WTC11 (cell line): ENCODE measurements at regions not wholly inside any gene's neighbourhood (a gene's known extent, or its start where the extent isn't known, plus 50 kb on each side); places are given as distances from the start of the nearest gene placed in this dataset.

Experiments used
- ATAC-seq: fragments of 200-7000 bp; cut with Tn5 transposase; 2 replicates; pipeline ENCODE4 v1.10.0; 2021; ENCODE audit warnings: mild to moderate bottlenecking, moderate library complexity
- CTCF ChIA-PET: fragments of 300-600 bp; sonication (Branson Sonifier 250); formaldehyde crosslinking; loops from one replicate; lab custom pipeline; 2021; ENCODE audit warnings: antibody characterized with exemption; lab: Charles Lee
- POLR2A ChIA-PET: fragments of 350-600 bp; sonication (Branson Sonifier 250); formaldehyde crosslinking; loops from one replicate; lab custom pipeline; 2021; ENCODE audit warnings: antibody characterized with exemption; lab: Charles Lee
- DNase-seq: peaks from one replicate; pipeline ENCODE4 v3.0.0; 2021; ENCODE audit warnings: low spot score
- H3K27ac Mint-ChIP-seq: 2 replicates; pipeline ENCODE4 v1.8.0; 2021; ENCODE audit warnings: mixed read lengths
- H3K27me3 Mint-ChIP-seq: 2 replicates; pipeline ENCODE4 v1.8.0; 2021; ENCODE audit warnings: low read depth, mild to moderate bottlenecking, moderate library complexity, mixed read lengths
- H3K36me3 Mint-ChIP-seq: 2 replicates; pipeline ENCODE4 v1.8.0; 2021; ENCODE audit warnings: mixed read lengths
- H3K4me1 Mint-ChIP-seq: 2 replicates; pipeline ENCODE4 v1.8.0; 2022; ENCODE audit warnings: mixed read lengths
- H3K4me3 Mint-ChIP-seq: 2 replicates; pipeline ENCODE4 v1.8.0; 2021; ENCODE audit warnings: mild to moderate bottlenecking, moderate library complexity, mixed read lengths
- H3K9me3 Mint-ChIP-seq: 2 replicates; pipeline ENCODE4 v1.8.0; 2021; ENCODE audit warnings: mixed read lengths
- CDX4 ChIP-seq: fragments of 250-450 bp; sonication (Bioruptor Pico); IDR thresholded peaks from 2 replicates; pipeline ENCODE4 v1.9.0; 2021; ENCODE audit warnings: moderate library complexity, mild to moderate bottlenecking, inconsistent platforms, borderline replicate concordance
- CREB1 ChIP-seq: sonication (generic); formaldehyde crosslinking; IDR thresholded peaks from 2 replicates; pipeline ENCODE4 v1.8.0; 2023; ENCODE audit warnings: mild to moderate bottlenecking, missing genetic modification reagents
- EMX1 ChIP-seq: fragments of 250-450 bp; sonication (Bioruptor Pico); IDR thresholded peaks from 2 replicates; pipeline ENCODE4 v1.8.0; 2021; ENCODE audit warnings: mild to moderate bottlenecking
- ESRRA ChIP-seq: sonication (generic); formaldehyde crosslinking; IDR thresholded peaks from 2 replicates; pipeline ENCODE4 v1.8.1; 2022; ENCODE audit warnings: mild to moderate bottlenecking, missing genetic modification reagents, borderline replicate concordance
- GABPB1 ChIP-seq: sonication (generic); formaldehyde crosslinking; IDR thresholded peaks from 2 replicates; pipeline ENCODE4 v1.8.1; 2023; ENCODE audit warnings: mild to moderate bottlenecking, missing genetic modification reagents
- GRHL2 ChIP-seq: fragments of 250-450 bp; sonication (Bioruptor Pico); IDR thresholded peaks from 2 replicates; pipeline ENCODE4 v1.8.0; 2022; ENCODE audit warnings: mild to moderate bottlenecking, moderate library complexity; ENCODE audit not compliant: insufficient replicate concordance, severe bottlenecking
- IRF1 ChIP-seq: sonication (generic); formaldehyde crosslinking; IDR thresholded peaks from 2 replicates; pipeline ENCODE4 v1.8.0; 2023; ENCODE audit warnings: missing genetic modification reagents
- IRF2 ChIP-seq: sonication (generic); formaldehyde crosslinking; IDR thresholded peaks from 2 replicates; pipeline ENCODE4 v1.8.0; 2022; ENCODE audit warnings: low read depth, missing genetic modification reagents, borderline replicate concordance
- NR3C1 ChIP-seq: sonication (generic); formaldehyde crosslinking; conservative IDR thresholded peaks from 2 replicates; pipeline ENCODE4 v1.8.1; 2023; ENCODE audit warnings: low read depth, mild to moderate bottlenecking, missing genetic modification reagents
- RELA ChIP-seq: sonication (generic); formaldehyde crosslinking; IDR thresholded peaks from 2 replicates; pipeline ENCODE4 v1.8.1; 2022; ENCODE audit warnings: missing genetic modification reagents, mild to moderate bottlenecking, borderline replicate concordance
- RORB ChIP-seq: fragments of 250-450 bp; sonication (Bioruptor Pico); IDR thresholded peaks from 2 replicates; pipeline ENCODE4 v1.9.0; 2021; ENCODE audit warnings: mild to moderate bottlenecking
- TP53 ChIP-seq: sonication (generic); formaldehyde crosslinking; IDR thresholded peaks from 2 replicates; pipeline ENCODE4 v1.8.1; 2023; ENCODE audit warnings: mild to moderate bottlenecking, missing genetic modification reagents
- USF1 ChIP-seq: sonication (generic); formaldehyde crosslinking; IDR thresholded peaks from 2 replicates; pipeline ENCODE4 v1.8.0; 2022; ENCODE audit warnings: mild to moderate bottlenecking, missing genetic modification reagents
- ZNF121 ChIP-seq: sonication (generic); formaldehyde crosslinking; IDR thresholded peaks from 2 replicates; pipeline ENCODE4 v1.8.0; 2023; ENCODE audit warnings: missing genetic modification reagents
- ZNF138 ChIP-seq: sonication (generic); formaldehyde crosslinking; conservative IDR thresholded peaks from 2 replicates; pipeline ENCODE4 v1.8.1; 2022; ENCODE audit warnings: mild to moderate bottlenecking, moderate library complexity, missing genetic modification reagents
- ZNF396 ChIP-seq: fragments of 250-450 bp; sonication (Bioruptor Pico); IDR thresholded peaks from 2 replicates; pipeline ENCODE4 v1.8.0; 2021; ENCODE audit warnings: mild to moderate bottlenecking, moderate library complexity, borderline replicate concordance
- TF ChIP-seq, protein P1 (sequence below): fragments of 250-450 bp; sonication (Bioruptor Pico); IDR thresholded peaks from 2 replicates; pipeline ENCODE4 v1.9.0; 2021; ENCODE audit warnings: mild to moderate bottlenecking, borderline replicate concordance
- TF ChIP-seq, protein P2 (sequence below): sonication (generic); formaldehyde crosslinking; IDR thresholded peaks from 2 replicates; pipeline ENCODE4 v1.8.1; 2023; ENCODE audit warnings: mild to moderate bottlenecking, missing genetic modification reagents, moderate library complexity
- TF ChIP-seq, protein P3 (sequence below): sonication (generic); formaldehyde crosslinking; IDR thresholded peaks from 2 replicates; pipeline ENCODE4 v1.8.0; 2023; ENCODE audit warnings: missing genetic modification reagents, mild to moderate bottlenecking, borderline replicate concordance
- TF ChIP-seq, protein P4 (sequence below): sonication (generic); formaldehyde crosslinking; conservative IDR thresholded peaks from 2 replicates; pipeline ENCODE4 v1.8.1; 2023; ENCODE audit warnings: mild to moderate bottlenecking, low read depth, missing genetic modification reagents, moderate library complexity

DNA sequence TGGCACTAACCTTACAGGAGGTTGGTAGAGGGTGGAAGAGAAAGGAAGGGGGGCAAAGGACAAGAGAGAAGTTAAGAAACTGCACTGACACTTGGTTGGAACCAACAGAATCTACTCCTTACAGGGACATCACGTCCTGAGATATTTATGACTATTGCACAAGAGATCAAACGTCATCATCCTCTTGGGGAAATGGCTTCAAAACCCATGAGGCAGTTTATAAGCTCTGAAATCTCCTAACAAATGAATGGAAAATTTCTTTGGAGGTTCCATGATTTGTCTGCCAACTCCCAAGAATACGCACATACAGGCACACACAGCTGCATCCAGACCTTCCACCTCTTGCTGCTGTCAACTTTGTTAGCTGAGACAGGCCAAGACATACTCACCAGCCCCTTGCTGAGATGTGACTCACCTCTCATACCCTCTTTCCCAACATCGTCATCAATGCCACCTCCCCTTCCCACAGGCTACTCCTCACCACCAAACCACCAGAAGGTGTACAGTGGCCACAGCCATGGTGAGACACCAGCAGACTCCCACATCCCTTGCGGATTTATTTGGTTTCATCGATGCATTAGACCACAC lies 135.5 kb downstream of the SETD4 start:
- no peak for TF ChIP-seq IRF2
- no peak for TF ChIP-seq CDX4 (CRISPR knock-in tag)
- TF ChIP-seq, protein P1, sequence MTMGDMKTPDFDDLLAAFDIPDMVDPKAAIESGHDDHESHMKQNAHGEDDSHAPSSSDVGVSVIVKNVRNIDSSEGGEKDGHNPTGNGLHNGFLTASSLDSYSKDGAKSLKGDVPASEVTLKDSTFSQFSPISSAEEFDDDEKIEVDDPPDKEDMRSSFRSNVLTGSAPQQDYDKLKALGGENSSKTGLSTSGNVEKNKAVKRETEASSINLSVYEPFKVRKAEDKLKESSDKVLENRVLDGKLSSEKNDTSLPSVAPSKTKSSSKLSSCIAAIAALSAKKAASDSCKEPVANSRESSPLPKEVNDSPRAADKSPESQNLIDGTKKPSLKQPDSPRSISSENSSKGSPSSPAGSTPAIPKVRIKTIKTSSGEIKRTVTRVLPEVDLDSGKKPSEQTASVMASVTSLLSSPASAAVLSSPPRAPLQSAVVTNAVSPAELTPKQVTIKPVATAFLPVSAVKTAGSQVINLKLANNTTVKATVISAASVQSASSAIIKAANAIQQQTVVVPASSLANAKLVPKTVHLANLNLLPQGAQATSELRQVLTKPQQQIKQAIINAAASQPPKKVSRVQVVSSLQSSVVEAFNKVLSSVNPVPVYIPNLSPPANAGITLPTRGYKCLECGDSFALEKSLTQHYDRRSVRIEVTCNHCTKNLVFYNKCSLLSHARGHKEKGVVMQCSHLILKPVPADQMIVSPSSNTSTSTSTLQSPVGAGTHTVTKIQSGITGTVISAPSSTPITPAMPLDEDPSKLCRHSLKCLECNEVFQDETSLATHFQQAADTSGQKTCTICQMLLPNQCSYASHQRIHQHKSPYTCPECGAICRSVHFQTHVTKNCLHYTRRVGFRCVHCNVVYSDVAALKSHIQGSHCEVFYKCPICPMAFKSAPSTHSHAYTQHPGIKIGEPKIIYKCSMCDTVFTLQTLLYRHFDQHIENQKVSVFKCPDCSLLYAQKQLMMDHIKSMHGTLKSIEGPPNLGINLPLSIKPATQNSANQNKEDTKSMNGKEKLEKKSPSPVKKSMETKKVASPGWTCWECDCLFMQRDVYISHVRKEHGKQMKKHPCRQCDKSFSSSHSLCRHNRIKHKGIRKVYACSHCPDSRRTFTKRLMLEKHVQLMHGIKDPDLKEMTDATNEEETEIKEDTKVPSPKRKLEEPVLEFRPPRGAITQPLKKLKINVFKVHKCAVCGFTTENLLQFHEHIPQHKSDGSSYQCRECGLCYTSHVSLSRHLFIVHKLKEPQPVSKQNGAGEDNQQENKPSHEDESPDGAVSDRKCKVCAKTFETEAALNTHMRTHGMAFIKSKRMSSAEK = no peak
- no peak for TF ChIP-seq IRF1
- TF ChIP-seq, protein P2, sequence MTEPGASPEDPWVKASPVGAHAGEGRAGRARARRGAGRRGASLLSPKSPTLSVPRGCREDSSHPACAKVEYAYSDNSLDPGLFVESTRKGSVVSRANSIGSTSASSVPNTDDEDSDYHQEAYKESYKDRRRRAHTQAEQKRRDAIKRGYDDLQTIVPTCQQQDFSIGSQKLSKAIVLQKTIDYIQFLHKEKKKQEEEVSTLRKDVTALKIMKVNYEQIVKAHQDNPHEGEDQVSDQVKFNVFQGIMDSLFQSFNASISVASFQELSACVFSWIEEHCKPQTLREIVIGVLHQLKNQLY = no peak
- TF ChIP-seq, protein P3, sequence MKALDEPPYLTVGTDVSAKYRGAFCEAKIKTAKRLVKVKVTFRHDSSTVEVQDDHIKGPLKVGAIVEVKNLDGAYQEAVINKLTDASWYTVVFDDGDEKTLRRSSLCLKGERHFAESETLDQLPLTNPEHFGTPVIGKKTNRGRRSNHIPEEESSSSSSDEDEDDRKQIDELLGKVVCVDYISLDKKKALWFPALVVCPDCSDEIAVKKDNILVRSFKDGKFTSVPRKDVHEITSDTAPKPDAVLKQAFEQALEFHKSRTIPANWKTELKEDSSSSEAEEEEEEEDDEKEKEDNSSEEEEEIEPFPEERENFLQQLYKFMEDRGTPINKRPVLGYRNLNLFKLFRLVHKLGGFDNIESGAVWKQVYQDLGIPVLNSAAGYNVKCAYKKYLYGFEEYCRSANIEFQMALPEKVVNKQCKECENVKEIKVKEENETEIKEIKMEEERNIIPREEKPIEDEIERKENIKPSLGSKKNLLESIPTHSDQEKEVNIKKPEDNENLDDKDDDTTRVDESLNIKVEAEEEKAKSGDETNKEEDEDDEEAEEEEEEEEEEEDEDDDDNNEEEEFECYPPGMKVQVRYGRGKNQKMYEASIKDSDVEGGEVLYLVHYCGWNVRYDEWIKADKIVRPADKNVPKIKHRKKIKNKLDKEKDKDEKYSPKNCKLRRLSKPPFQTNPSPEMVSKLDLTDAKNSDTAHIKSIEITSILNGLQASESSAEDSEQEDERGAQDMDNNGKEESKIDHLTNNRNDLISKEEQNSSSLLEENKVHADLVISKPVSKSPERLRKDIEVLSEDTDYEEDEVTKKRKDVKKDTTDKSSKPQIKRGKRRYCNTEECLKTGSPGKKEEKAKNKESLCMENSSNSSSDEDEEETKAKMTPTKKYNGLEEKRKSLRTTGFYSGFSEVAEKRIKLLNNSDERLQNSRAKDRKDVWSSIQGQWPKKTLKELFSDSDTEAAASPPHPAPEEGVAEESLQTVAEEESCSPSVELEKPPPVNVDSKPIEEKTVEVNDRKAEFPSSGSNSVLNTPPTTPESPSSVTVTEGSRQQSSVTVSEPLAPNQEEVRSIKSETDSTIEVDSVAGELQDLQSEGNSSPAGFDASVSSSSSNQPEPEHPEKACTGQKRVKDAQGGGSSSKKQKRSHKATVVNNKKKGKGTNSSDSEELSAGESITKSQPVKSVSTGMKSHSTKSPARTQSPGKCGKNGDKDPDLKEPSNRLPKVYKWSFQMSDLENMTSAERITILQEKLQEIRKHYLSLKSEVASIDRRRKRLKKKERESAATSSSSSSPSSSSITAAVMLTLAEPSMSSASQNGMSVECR (CRISPR knock-in tag) = no peak
- no peak for TF ChIP-seq CREB1
- no peak for TF ChIP-seq ZNF138 (CRISPR knock-in tag)
- no peak for TF ChIP-seq TP53 (CRISPR knock-in tag)
- no peak for TF ChIP-seq GABPB1
- TF ChIP-seq, protein P4, sequence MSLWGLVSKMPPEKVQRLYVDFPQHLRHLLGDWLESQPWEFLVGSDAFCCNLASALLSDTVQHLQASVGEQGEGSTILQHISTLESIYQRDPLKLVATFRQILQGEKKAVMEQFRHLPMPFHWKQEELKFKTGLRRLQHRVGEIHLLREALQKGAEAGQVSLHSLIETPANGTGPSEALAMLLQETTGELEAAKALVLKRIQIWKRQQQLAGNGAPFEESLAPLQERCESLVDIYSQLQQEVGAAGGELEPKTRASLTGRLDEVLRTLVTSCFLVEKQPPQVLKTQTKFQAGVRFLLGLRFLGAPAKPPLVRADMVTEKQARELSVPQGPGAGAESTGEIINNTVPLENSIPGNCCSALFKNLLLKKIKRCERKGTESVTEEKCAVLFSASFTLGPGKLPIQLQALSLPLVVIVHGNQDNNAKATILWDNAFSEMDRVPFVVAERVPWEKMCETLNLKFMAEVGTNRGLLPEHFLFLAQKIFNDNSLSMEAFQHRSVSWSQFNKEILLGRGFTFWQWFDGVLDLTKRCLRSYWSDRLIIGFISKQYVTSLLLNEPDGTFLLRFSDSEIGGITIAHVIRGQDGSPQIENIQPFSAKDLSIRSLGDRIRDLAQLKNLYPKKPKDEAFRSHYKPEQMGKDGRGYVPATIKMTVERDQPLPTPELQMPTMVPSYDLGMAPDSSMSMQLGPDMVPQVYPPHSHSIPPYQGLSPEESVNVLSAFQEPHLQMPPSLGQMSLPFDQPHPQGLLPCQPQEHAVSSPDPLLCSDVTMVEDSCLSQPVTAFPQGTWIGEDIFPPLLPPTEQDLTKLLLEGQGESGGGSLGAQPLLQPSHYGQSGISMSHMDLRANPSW (CRISPR knock-in tag) = no peak
- no peak for TF ChIP-seq RELA (CRISPR knock-in tag)
- no peak for TF ChIP-seq ESRRA (CRISPR knock-in tag)
- TF ChIP-seq RORB (CRISPR knock-in tag) = no peak
- no peak for TF ChIP-seq GRHL2
- TF ChIP-seq EMX1 (CRISPR knock-in tag) = no peak
- no peak for TF ChIP-seq ZNF121
- TF ChIP-seq ZNF396 = no peak
- no peak for TF ChIP-seq USF1 (CRISPR knock-in tag)
- no peak for TF ChIP-seq NR3C1 (CRISPR knock-in tag)
- no peaks in the 10 kb centered on the region for H3K36me3 Mint-ChIP-seq
- H3K27me3 Mint-ChIP-seq = no peaks in the 10 kb centered on the region
- no peak overlapping the region for H3K4me3 Mint-ChIP-seq
- ChIA-PET POLR2A (no interaction called here), CTCF (no interaction called here)
- DNase-seq = no peak
- no peak overlapping the region for H3K27ac Mint-ChIP-seq
- H3K4me1 Mint-ChIP-seq = no peaks in the 10 kb centered on the region
- ATAC-seq = no peak
- peaks cover 6% of the 10 kb centered on the region for H3K9me3 Mint-ChIP-seq
